GM23338 (cell line): ENCODE measurements at regions not wholly inside any gene's neighbourhood (a gene's known extent, or its start where the extent isn't known, plus 50 kb on each side); places are given as distances from the start of the nearest gene placed in this dataset.

Experiments used
- ATAC-seq: fragments of 200-7000 bp; cut with Tn5 transposase; 3 replicates; pipeline ENCODE4 v1.9.1; 2020
- DNase-seq: peaks from one replicate; pipeline ENCODE4 v3.0.0-alpha.2; 2015; ENCODE audit warnings: low spot score
- H2AFZ ChIP-seq: fragments of 200-600 bp; sonication (generic); 2 replicates; pipeline ENCODE4 v1.8.0; 2016; ENCODE audit warnings: antibody characterized with exemption, mild to moderate bottlenecking, moderate library complexity
- H3F3A ChIP-seq: fragments of 200-600 bp; sonication (generic); replicated peaks from 2 replicates; pipeline ENCODE4 v1.8.0; 2017; ENCODE audit warnings: antibody characterized with exemption, mixed run types, low read depth
- H3K27ac ChIP-seq: fragments of 200-600 bp; sonication (generic); 2 replicates; pipeline ENCODE4 v1.6.1; 2016; ENCODE audit warnings: low read depth
- H3K27me3 ChIP-seq: fragments of 200-600 bp; sonication (generic); 2 replicates; pipeline ENCODE4 v1.8.0; 2016; ENCODE audit warnings: mild to moderate bottlenecking, mixed run types, moderate library complexity; ENCODE audit not compliant: insufficient read depth
- H3K36me3 ChIP-seq: fragments of 200-600 bp; sonication (generic); 2 replicates; pipeline ENCODE4 v1.8.0; 2016; ENCODE audit warnings: mild to moderate bottlenecking; ENCODE audit not compliant: insufficient read depth
- H3K4me1 ChIP-seq: fragments of 200-600 bp; sonication (generic); 2 replicates; pipeline ENCODE4 v1.8.0; 2016; ENCODE audit warnings: mild to moderate bottlenecking, moderate library complexity; ENCODE audit not compliant: insufficient read depth
- H3K4me2 ChIP-seq: fragments of 200-600 bp; sonication (generic); 2 replicates; pipeline ENCODE4 v1.7.1; 2017; ENCODE audit warnings: mixed run types
- H3K4me3 ChIP-seq: fragments of 200-600 bp; sonication (generic); 2 replicates; pipeline ENCODE4 v1.6.1; 2016; ENCODE audit warnings: mixed run types
- H3K79me2 ChIP-seq: fragments of 200-600 bp; sonication (generic); replicated peaks from 2 replicates; pipeline ENCODE4 v1.8.0; 2017; ENCODE audit warnings: mild to moderate bottlenecking; ENCODE audit not compliant: insufficient read depth
- H3K9me2 ChIP-seq: fragments of 200-600 bp; sonication (generic); 2 replicates; pipeline ENCODE4 v1.8.0; 2017; ENCODE audit not compliant: insufficient read depth
- H4K20me1 ChIP-seq: fragments of 200-600 bp; sonication (generic); replicated peaks from 2 replicates; pipeline ENCODE4 v1.8.0; 2017; ENCODE audit warnings: mild to moderate bottlenecking; ENCODE audit not compliant: insufficient read depth
- H3K27ac Mint-ChIP-seq: 2 replicates; pipeline ENCODE4 v1.8.0; 2020; ENCODE audit warnings: inconsistent platforms, mild to moderate bottlenecking, moderate library complexity, mixed read lengths
- H3K27me3 Mint-ChIP-seq: 3 replicates; pipeline ENCODE4 v1.8.0; 2022; ENCODE audit warnings: low read depth, mild to moderate bottlenecking, moderate library complexity, mixed read lengths, inconsistent platforms; ENCODE audit not compliant: insufficient read depth, poor library complexity
- H3K36me3 Mint-ChIP-seq: 3 replicates; pipeline ENCODE4 v1.8.0; 2021; ENCODE audit warnings: low read depth, mild to moderate bottlenecking, inconsistent platforms, moderate library complexity, mixed read lengths
- H3K4me1 Mint-ChIP-seq: 3 replicates; pipeline ENCODE4 v1.8.0; 2020; ENCODE audit warnings: mild to moderate bottlenecking, inconsistent platforms, mixed read lengths
- H3K4me3 Mint-ChIP-seq: 3 replicates; pipeline ENCODE4 v1.8.0; 2021; ENCODE audit warnings: moderate library complexity, mild to moderate bottlenecking, inconsistent platforms, mixed read lengths
- H3K9me3 Mint-ChIP-seq: 3 replicates; pipeline ENCODE4 v1.8.0; 2020; ENCODE audit warnings: moderate library complexity, mild to moderate bottlenecking, inconsistent platforms, mixed read lengths
- ETS1 ChIP-seq: IDR thresholded peaks from 2 replicates; pipeline ENCODE4 v1.6.1; 2016; ENCODE audit warnings: antibody characterized with exemption
- JUNB ChIP-seq: IDR thresholded peaks from one replicate; pipeline ENCODE4 v1.6.1; 2016; ENCODE audit warnings: antibody characterized with exemption; ENCODE audit not compliant: unreplicated experiment
- NANOG ChIP-seq: IDR thresholded peaks from 2 replicates; pipeline ENCODE4 v1.6.1; 2016; ENCODE audit warnings: antibody characterized with exemption, borderline replicate concordance
- POLR2AphosphoS5 ChIP-seq: IDR thresholded peaks from 2 replicates; pipeline ENCODE4 v1.6.1; 2016; ENCODE audit warnings: antibody characterized with exemption, low read depth
- REST ChIP-seq: IDR thresholded peaks from one replicate; pipeline ENCODE4 v1.6.1; 2018; ENCODE audit warnings: antibody characterized with exemption; ENCODE audit not compliant: unreplicated experiment
- ZNF114 ChIP-seq: fragments of 250-450 bp; sonication (Bioruptor Pico); IDR thresholded peaks from 2 replicates; pipeline ENCODE4 v1.5.0; 2020; ENCODE audit warnings: mild to moderate bottlenecking, moderate library complexity
- ZNF331 ChIP-seq: fragments of 250-450 bp; sonication (Bioruptor Pico); IDR thresholded peaks from 2 replicates; pipeline ENCODE4 v1.5.0; 2020; ENCODE audit warnings: low read depth, mild to moderate bottlenecking, moderate library complexity
- ZNF462 ChIP-seq: fragments of 250-450 bp; sonication (Bioruptor Pico); IDR thresholded peaks from 2 replicates; pipeline ENCODE4 v1.5.0; 2020; ENCODE audit warnings: mild to moderate bottlenecking, moderate library complexity

- Histone ChIP-seq H3K27me3 (no peaks in the 10 kb centered on the region), H3K27ac (no peak overlapping the region), H3K36me3 (no peaks in the 10 kb centered on the region; the same call in 1 of the 2 replicates), H3K4me3 (no peak overlapping the region), H2AFZ (peak overlapping the region; percentile 18; the same call in 1 of the 2 replicates), H3K9me2 (no peaks in the 10 kb centered on the region), H3K79me2 (no peaks in the 10 kb centered on the region), H3F3A (no peaks in the 10 kb centered on the region), H4K20me1 (no peaks in the 10 kb centered on the region), H3K4me1 (peaks cover 14% of the 10 kb centered on the region), H3K4me2 (no peak overlapping the region)
- DNase-seq = no peak
- H3K4me3 Mint-ChIP-seq = no peak overlapping the region
- TF ChIP-seq ZNF114 (CRISPR knock-in tag) = no peak
- TF ChIP-seq JUNB = no peak
- TF ChIP-seq REST = no peak
- no peak for TF ChIP-seq NANOG
- TF ChIP-seq ZNF462 (CRISPR knock-in tag) = no peak
- TF ChIP-seq POLR2AphosphoS5 = no peak
- TF ChIP-seq ZNF331 (CRISPR knock-in tag) = no peak
- no peak for TF ChIP-seq ETS1
- peaks cover 7% of the 10 kb centered on the region for H3K27me3 Mint-ChIP-seq
- H3K9me3 Mint-ChIP-seq = no peaks in the 10 kb centered on the region
- H3K36me3 Mint-ChIP-seq = no peaks in the 10 kb centered on the region
- no peak overlapping the region for H3K27ac Mint-ChIP-seq
- ATAC-seq = no peak
- H3K4me1 Mint-ChIP-seq = peaks cover 27% of the 10 kb centered on the region
Measured at GRCh38 chr3:177287231-177287630, 89.9 kb upstream of the TBL1XR1 start.
